GM12865 (cell line): ENCODE measurements at regions not wholly inside any gene's neighbourhood (a gene's known extent, or its start where the extent isn't known, plus 50 kb on each side); places are given as distances from the start of the nearest gene placed in this dataset.
"Not testable (repeated sequence)": the region's sequence is repeated elsewhere in the genome, so short reads cannot be mapped to it uniquely, and the experiment has no call there.

Experiments used
- DNase-seq: peaks from one replicate; pipeline ENCODE4 v3.0.0; 2010; ENCODE audit warnings: low read depth
- H3K4me3 ChIP-seq: 2 replicates; pipeline ENCODE4 v1.5.1; 2011; ENCODE audit warnings: mild to moderate bottlenecking, low read depth, low read length, control low read depth
- CTCF ChIP-seq: IDR thresholded peaks from 2 replicates; pipeline ENCODE4 v1.5.1; 2011; ENCODE audit warnings: low read length, control low read depth, low read depth, inconsistent platforms; ENCODE audit not compliant: insufficient read depth; ENCODE audit errors: missing control alignments

GRCh38 chr3:165983284-165983683 lies 146.1 kb upstream of the BCHE start:
- no peak for DNase-seq
- TF ChIP-seq CTCF = no peak
- H3K4me3 ChIP-seq = no peak overlapping the region

- no peak for TF ChIP-seq CTCF
- no peak overlapping the region for H3K4me3 ChIP-seq
- DNase-seq = no peak
Observed at GRCh38 chr3:165981318-165981717, 144.1 kb upstream of the BCHE start.

GRCh38 chr3:165960825-165961224 lies 123.6 kb upstream of the BCHE start:
- not testable (repeated sequence) for DNase-seq, H3K4me3 ChIP-seq

GRCh38 chr3:165954171-165954570 lies 116.9 kb upstream of the BCHE start:
- H3K4me3 ChIP-seq = no peak overlapping the region
- DNase-seq = no peak
- no peak for TF ChIP-seq CTCF

GRCh38 chr3:165946360-165946759 lies 109.1 kb upstream of the BCHE start:
- TF ChIP-seq CTCF = no peak
- DNase-seq = no peak
- no peak overlapping the region for H3K4me3 ChIP-seq

- no peak overlapping the region for H3K4me3 ChIP-seq
- no peak for DNase-seq
- no peak for TF ChIP-seq CTCF
Observed at GRCh38 chr3:165938986-165939540, 101.8 kb upstream of the BCHE start.

GRCh38 chr3:165936081-165936480 lies 98.9 kb upstream of the BCHE start:
- not testable (repeated sequence) for H3K4me3 ChIP-seq, DNase-seq

GRCh38 chr3:165924301-165924791 lies 87.1 kb upstream of the BCHE start:
- DNase-seq, H3K4me3 ChIP-seq: not testable (repeated sequence)

- DNase-seq = no peak
Observed at GRCh38 chr3:165920984-165921383, 83.8 kb upstream of the BCHE start.

More at GRCh38 chr3:165920984-165921383, 83.8 kb upstream of the BCHE start:
- no peak for TF ChIP-seq CTCF
- no peak overlapping the region for H3K4me3 ChIP-seq
